Cardiac muscle cell (in vitro differentiated cells and primary cell): ENCODE measurements at regions not wholly inside any gene's neighbourhood (a gene's known extent, or its start where the extent isn't known, plus 50 kb on each side); places are given as distances from the start of the nearest gene placed in this dataset.

Experiments used
- DNase-seq, 2 donors: peaks; one replicate each; pipeline versions ENCODE4 v3.0.0 to v3.0.0-alpha.2; 2010 to 2017; ENCODE audit warnings: low read depth in 1 of 2, low spot score in 1 of 2
- H3K27ac ChIP-seq: fragments of 200-600 bp; sonication (generic); 2 replicates; pipeline ENCODE4 v1.5.1; 2016
- H3K27me3 ChIP-seq: fragments of 200-600 bp; sonication (generic); 2 replicates; pipeline ENCODE4 v1.6.0; 2016; ENCODE audit warnings: control low read depth
- H3K36me3 ChIP-seq: fragments of 200-600 bp; sonication (generic); 2 replicates; pipeline ENCODE4 v1.5.1; 2016; ENCODE audit warnings: control low read depth
- H3K4me1 ChIP-seq: fragments of 200-600 bp; sonication (generic); 2 replicates; pipeline ENCODE4 v1.8.1; 2017; ENCODE audit warnings: low read depth, mild to moderate bottlenecking, mixed run types
- H3K4me3 ChIP-seq: fragments of 200-600 bp; sonication (generic); 2 replicates; pipeline ENCODE4 v1.5.1; 2016; ENCODE audit warnings: mild to moderate bottlenecking
- H3K9me3 ChIP-seq: fragments of 200-600 bp; sonication (generic); 2 replicates; pipeline ENCODE4 v1.5.1; 2017; ENCODE audit warnings: low read depth, mild to moderate bottlenecking, control low read depth
- CTCF ChIP-seq: IDR thresholded peaks from 2 replicates; pipeline ENCODE4 v1.5.1; 2012; ENCODE audit warnings: low read depth, mild to moderate bottlenecking, low read length

GRCh38 chr5:138626333-138626944 lies 51.2 kb upstream of the HSPA9 start:
- no peak for TF ChIP-seq CTCF
- H3K36me3 ChIP-seq: no peaks in the 10 kb centered on the region
- H3K9me3 ChIP-seq: no peaks in the 10 kb centered on the region
- no peaks in the 10 kb centered on the region for H3K4me1 ChIP-seq
- DNase-seq: no peak
- no peaks in the 10 kb centered on the region for H3K27me3 ChIP-seq
- no peak overlapping the region for H3K4me3 ChIP-seq
- H3K27ac ChIP-seq: no peak overlapping the region

- Histone ChIP-seq H3K4me1 (no peaks in the 10 kb centered on the region), H3K9me3 (no peaks in the 10 kb centered on the region), H3K27ac (no peak overlapping the region), H3K36me3 (no peaks in the 10 kb centered on the region), H3K4me3 (no peak overlapping the region), H3K27me3 (no peaks in the 10 kb centered on the region)
- TF ChIP-seq CTCF: no peak
- no peak for DNase-seq
Observed at GRCh38 chr5:138625134-138625533, 49.9 kb upstream of the HSPA9 start.
